ENCODE measurements at regions not wholly inside any gene's neighbourhood (a gene's known extent, or its start where the extent isn't known, plus 50 kb on each side); places are given as distances from the start of the nearest gene placed in this dataset.
"Not testable (repeated sequence)": the region's sequence is repeated elsewhere in the genome, so short reads cannot be mapped to it uniquely, and the experiment has no call there.

DNA sequence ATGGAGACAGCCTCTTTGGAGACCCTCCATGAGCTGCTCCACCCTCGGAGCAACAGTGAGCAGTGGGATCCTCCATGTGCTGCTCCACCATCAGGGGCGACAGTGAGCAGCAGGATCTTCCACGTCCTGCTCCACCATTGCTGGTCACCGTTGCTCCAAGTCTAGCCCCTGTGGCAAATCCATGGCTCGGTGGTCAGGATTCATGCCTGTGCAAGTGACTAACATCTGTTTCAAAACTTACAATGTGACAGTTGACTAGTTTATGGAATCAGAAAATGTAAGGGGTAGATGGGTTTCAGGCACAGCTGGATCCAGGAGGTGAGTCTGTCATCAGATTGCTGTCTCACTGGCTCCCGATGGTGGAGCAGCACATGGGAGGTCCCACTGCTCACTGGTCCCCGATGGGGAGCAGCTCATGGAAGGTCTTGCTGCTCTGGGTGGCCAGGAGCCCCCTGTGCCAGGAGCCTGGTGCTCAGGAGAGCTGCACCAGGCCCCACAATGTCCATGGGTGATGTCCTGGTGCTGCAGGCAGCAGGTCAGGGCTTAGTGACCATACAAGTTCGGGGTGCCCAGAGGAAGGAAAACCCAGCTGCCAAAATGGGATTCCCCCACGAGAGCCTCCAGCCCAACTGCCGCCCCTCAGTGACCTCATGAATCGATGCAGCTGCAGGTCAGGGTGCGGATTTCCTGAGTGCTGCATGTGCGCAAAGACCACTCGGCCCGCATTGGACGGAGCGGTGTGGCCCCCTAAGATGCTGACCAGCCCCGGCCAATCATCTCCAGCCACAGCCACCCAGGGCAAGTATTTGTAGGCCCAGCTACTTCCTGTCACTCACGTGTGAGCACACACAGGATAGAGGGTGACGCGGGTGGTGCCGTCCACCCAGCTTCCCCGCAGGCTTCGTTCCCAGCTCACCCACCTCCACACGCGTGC lies 116.5 kb upstream of the OTOS start:
- no peak for DNase-seq

DNA sequence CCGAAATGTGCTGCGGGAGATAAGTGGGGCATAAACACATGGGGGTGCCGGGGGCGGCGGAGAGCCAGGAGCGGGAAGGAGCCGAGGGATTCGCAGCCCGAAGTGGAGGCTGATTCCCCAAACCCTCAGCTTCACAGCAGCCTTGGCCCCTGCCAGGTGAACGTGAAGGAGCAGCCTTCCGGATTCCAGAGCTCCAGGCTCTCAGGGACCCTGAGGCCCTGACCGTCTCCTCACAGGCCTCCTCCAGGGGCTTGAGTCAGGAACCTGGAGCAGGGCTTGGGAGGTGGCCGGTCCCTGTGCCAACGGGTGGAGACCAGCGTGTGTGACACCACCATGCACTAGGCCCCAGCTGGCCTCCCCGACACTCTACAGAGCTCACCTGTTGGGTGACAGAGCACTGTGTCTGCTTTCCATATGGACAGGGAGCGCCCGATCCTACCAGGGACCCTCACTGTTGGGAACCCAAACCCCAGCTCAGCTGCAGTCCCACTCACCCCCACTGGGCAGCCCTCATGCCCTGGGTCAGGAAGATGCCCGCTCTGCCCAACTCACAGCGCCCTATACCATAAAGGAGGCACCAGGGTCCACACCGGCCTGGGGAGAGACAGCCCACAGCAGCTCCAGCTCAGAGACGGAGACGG lies 117.6 kb upstream of the OTOS start:
- no peak for DNase-seq

DNA sequence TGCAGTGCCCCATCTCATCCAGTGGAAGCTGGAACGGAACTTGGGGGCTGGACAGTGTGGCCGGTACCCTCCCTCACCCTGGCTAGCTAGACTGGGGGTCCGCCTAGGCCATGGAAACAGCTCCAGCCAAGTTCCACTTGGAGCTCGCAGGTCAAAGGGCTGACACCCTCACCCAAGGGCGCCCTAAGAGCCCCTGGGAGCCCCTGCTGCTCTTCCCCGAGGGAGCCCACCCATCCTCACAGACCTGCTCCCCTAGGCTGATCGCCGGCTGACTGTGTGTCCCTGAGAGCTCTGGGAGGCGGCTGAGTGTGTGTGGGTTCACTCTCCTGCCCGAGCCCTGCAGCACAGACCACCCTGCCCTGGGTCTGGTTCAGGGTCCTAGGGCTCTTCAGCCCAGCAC lies 118.2 kb upstream of the OTOS start:
- DNase-seq = no peak

DNA sequence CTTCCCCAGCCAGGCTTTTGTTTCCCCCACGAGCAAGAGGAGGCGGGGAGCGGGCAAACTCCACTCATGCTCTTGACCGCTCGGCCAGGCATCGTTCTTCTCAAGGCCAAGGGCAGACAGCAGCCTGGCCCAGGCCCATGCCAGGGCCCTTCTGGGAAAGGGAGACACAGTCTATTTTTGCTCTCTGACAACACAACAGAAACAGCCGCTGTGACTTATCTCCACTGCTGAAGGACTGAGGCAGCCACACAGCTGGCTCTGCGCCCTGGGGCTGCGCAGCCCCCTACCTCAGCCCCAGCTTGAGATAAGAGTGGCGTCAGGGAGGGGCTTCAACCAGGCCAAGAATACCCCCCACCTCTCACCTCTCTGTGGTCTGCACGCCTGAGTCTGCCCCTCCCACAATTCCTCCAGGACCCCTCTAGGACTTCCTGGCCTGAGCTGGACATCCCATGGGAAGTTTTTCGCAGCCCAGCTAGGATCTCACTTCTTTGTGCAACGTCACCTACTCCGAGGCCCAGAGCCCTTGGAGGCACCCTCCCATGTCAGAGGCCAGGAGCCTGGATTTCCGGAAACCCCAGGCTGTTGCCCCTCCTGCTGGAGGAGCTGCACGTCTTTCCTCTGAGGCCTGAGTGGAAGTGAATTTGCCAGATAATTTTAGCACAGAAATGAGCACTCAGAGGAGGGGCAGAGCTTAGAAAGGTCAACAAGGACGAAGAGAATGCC lies 118.9 kb upstream of the OTOS start:
- DNase-seq = no peak

DNA sequence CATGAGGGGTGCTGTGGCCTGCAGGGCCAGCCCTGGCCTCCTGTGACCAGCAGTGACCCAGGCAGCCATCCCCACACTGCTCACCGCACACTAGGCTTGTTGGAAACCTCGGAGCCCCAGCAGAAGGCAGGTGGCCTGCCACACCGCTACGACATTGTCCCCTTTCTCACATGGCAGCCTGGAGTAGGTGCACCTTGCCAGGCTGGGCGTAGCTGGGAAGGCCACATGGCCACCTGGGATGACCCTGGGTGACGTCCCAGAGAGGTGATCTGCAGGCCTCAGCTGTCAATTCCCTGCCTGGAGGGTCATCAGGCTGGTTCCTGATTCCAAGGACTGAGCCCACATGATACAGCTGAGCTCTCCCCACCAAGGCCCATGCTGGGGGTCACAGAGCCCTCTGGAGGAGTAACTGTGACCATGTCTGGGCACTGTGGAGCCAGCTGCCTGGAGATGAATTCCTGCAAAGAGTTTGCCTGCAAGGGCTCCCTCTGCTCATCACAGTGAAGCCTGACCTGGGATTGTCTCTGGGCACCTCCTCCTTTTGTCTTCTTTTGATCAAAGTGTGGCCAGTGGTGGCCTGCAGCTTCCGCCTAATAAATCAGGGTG lies 119.6 kb upstream of the OTOS start:
- DNase-seq = no peak

DNA sequence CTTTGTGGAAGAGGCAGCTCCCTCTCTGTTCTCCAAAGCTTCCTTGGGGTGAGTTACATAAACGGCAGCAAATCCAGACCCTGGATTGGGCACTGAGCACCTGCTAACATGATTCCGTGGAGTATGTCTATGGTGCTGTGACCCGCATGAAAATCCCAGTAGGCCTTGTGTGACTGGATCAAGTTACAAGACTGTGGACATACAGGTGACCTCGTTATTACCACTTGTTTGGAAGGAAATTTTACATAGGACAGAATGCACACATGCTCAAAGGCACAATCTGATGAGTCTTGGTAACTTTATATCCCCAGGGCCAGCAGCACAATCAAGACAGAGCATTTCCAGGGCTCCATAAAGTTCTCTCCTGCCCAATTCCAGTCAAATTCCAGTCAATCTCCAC lies 120.2 kb upstream of the OTOS start:
- no peak for DNase-seq

DNA sequence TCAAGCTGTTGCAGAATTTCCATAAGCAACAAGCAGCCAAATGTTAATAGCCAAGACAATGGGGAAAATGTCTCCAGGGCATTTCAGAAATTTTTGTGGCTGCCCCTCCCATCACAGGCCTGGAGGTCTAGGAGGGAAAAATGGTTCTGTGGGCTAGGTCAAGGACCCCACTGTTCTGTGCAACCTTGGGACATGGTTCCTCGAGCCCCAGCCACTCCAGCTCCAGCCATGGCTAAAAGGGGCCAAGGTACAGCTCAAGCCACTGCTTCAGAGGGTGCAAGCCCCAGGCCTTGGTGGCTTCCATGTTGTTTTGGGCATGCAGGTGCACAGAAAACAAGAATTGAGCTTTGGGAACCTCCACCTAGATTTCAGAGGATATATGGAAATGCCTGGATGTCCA lies 122.1 kb upstream of the OTOS start:
- not testable (repeated sequence) for DNase-seq

DNA sequence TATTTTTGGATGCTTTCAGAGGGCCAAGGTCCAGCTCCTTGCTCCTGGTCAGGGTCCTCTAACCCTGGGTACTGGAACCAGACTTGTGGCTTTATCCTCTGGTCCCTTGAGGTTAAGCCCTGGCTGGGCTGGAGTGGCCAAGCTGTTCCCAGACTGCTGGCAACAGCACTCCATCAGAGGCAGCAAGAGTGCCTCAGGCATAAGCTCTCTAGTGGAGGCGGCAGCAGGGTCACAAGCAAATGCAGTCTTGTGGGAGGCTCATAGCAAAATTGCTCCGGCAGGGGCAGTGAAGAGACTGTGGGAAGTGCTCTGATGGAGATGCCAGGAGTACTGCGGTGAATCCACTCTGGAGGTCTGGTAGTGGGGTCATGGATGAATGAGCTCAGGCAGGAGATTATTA lies 128.9 kb upstream of the OTOS start:
- no peak for DNase-seq

DNA sequence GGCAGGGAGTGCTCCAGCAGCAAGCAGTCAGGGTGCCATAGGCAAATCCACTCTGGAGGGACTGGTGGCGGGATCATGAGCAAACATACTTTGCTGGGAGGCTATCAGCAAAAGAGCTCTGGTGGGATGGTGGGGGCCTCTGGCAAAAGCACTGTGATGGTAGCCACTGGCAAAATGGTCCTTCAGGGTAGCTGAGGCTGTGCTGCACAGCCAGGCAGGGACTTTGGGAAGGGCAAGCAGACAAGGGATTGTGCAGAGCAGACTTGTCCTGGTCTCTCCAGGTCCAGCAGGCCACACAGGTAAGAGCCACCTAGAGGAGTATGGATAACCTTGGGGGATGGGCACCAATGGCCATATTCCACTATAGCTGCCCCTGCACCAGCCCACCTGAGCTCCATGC lies 129.4 kb upstream of the OTOS start:
- no peak for DNase-seq

DNA sequence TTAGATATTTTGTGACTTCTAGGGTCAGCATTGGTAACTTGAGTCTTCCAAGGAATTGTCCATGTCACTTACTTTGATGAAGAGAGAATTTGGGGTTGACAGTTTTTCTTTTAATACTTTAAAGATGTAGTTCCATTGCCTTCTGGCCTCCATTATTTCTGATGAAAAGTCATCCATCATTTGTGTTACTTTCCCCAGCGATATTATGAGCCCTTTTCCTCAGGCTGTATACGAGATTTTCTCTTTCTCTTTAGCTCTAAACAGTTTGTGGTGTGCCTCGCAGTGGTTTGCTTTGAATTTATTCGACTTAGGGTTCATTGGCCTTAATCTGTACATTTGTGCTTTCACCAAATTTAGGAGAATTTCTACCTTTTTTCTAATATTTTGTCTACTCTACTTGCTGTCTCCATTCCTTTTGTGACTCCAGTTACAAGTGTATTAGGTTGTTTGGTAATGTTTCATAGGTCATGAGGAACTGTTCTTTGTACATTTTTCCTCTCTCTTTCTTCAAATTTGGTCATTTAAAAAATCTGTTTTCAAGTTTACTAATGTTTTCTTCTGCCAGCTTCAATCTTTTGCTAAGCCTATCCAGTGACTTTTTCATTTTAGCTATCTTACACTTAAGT lies 131.4 kb upstream of the OTOS start:
- DNase-seq = no peak

DNA sequence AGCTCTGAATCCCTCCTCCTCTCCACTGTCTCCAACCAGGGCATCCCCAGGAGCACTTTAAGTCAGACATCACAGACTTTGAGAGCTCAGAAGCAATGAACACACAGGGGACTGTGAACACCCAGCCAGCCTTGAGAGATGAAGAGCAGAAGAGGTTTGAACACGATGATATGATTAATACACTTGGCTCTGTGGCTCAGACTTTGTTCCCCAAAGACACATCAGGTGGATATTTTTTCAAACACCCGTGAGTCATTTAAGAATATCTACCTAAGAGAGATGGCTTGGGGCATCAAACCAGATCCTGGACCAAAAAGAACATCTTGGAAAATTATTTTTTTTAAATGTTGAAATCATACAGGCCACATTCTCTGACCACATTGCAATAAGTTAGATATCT lies 134.9 kb upstream of the OTOS start:
- DNase-seq = no peak

DNA sequence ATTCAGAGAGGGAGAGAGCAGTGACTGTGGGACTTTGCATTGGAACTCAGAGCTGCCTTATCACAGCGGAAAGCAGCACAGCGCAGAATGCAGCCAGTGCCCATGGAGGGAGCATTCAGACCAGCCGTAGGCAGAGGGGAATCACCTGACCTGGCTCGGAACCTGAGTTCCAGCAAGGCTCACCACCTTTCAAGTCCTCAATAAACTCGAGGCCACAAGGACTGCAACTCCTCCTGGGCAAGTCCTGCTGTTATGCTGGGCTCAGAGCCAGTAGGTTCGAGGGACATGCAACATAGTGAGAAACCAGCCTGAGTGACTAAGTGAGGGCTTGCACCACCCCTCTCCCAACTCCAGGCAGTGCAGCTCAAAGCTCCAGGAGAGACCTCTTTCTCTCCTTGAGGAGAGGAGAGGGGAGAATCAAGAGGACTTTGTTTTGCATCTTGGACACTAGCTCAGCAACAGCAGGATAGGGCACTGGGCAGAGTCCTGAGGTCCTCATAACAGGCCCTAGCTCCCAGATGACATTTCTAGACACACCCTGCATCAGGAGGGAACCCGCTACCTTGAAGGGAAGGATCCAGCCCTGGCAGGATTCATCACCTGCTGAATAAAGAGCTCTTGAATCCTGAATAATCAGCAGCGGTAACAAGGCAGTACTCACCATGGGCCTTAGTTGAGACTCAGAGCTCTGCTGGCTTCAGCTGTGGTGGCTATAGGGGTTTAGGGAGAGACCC lies 136.8 kb upstream of the OTOS start:
- no peak for DNase-seq

DNA sequence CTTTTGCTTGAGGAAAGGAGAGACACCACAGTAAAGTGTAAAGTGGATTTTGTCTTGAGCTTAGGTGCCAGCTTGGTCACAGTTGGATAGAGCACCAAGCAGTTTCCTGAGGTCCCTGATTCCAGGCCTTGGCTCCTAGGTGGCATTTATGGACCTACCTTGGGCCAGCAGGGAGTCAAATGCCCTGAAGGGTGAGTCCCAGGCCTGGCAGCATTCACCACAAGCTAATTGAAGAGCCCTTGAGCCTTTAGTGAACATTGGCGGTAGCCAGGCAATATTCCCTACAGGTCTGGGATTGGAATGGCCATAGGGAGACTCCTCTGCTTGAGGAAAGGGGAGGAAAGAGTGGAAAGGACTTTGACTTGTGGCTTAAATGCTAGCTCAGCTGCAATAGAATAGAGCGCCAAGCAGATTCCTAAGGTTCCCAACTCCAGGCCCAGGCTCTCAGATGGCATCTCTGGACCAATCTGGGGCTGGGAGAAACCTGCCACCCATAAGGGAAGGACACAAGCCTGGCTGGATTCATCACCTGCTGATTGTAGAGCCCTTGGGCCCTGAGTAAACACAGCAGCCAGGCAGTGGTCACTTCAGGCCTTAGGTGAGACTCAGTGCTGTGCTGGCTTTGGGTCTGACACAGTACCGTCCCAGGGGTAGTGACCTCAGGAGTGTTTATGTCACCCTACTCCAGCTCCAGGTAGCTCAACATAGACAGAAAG lies 137.5 kb upstream of the OTOS start:
- no peak for DNase-seq

DNA sequence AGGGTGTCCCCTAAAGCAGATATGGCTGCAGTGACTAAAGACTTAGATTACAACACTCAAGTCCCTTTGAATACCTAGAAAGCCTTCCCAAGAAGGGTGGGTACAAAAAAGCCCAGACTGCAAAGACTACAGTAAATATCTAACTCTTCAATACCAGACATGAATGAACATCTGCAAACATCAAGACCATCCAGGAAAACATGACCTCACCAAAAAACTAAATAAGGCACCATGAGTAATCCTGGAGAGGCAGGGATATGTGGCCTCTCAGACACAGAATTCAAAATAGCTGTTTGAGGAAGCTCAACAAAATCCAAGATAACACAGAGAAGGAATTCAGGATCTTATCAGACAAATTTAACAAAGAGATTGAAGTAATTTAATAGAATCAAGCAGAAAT lies 138.2 kb upstream of the OTOS start:
- DNase-seq = no peak

DNA sequence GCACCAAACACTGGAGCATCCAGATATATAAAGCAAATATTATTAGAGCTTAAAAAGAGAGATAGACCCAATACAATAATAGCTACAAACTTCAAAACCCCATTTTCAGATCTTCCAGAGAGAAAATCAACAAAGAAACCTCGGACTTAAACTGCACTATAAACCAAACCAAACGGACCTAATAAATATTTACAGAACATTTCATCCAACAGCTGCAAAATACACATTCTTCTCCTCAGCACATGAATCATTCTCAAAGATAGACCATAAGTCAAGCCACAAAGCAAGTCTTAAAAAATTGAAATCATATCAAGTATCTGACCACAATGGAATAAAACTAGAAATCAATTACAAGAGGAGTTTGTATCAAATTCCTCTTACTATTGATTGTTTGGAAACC lies 140.2 kb upstream of the OTOS start:
- no peak for DNase-seq

DNA sequence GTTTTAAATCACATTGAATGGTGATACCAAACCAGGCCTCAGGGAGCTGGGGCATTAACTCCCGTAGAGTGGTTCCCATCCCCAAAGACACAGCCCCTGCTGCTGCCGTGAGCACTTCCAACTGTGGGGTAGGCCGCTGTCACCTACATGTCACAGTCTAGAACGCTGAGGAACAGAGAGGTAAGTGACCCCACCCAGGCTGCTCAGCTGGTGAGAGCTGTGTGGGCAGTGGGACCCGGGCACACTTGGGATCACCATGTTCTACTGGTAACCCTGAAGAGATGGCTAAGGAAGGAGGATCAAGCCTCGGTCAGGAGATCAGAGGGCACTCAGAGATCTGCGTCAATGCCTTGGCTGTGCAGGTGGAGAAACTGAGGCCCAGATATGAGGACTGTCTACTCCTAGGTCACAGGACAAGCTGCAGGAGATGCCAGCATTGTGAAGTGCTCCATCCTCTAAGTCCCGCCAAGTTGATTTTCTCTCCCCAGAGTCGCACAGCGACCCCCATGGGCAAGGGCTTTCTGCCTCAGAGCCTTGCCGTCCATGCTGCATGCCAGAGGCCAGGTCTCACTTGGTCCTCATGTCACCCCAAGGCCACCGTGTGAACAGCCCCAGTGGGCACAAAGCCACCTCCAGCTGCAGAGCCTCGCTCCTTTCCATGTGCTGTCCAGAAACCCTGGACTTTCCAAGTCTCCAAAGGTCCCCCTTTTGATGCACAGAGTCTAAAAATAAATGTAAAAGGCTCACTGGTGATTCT lies 144.2 kb upstream of the OTOS start:
- no peak for DNase-seq

DNA sequence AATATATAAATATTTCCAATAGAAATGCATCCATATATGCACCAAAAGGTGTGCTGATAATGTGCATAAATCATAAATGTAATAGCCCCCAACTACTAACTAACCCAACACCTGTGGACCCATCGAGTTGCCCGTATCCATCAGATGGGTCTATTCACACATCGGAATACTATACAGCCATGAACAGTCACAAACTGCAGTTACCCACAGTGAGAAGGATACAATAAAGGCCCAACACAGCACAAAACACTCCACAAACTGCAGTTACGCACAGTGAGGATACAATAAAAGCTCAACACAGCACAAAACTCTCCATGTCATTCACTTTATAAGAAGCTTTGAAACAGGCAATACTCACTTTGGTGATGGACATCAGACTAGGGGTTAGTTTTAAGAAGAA lies 145.3 kb upstream of the OTOS start:
- DNase-seq = no peak

DNA sequence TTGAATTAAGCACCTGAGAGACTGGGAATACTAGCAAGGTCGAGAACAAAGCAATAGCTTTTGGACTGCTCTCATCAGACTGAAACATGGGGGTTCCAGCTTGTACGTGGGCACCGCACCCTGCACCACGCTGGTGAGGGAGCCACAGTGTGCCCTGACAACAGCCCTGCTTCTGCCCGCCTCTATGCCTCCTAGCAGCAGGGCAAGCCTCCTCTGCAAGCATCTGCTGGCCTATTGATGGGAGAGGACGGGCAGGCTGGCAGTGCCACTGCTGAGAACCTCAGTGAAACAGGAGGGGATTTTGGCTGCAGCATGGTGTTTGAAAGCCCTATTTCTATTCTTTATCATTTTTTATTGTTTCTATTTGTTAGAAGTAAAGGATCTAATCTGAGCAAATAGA lies 146.1 kb upstream of the OTOS start:
- no peak for DNase-seq

DNA sequence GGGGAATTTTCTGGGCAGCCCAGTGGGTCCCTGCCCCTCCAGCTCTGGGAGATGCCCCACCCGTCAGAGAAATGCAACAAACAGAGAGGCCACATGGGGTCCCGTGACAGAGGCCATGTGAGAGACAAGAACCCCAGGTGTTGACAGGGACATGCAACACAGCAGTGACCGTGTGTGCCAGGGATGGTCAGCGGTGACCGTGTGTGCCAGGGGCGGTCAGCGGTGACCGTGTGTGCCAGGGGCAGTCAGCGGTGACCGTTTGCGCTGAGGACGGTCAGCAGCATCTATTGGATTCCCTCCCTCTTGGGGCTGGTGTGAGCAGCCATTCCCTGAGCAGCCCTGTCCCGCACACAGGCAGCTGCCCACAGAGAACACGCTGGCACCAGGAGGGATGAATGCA lies 146.6 kb upstream of the OTOS start:
- no peak for DNase-seq

DNA sequence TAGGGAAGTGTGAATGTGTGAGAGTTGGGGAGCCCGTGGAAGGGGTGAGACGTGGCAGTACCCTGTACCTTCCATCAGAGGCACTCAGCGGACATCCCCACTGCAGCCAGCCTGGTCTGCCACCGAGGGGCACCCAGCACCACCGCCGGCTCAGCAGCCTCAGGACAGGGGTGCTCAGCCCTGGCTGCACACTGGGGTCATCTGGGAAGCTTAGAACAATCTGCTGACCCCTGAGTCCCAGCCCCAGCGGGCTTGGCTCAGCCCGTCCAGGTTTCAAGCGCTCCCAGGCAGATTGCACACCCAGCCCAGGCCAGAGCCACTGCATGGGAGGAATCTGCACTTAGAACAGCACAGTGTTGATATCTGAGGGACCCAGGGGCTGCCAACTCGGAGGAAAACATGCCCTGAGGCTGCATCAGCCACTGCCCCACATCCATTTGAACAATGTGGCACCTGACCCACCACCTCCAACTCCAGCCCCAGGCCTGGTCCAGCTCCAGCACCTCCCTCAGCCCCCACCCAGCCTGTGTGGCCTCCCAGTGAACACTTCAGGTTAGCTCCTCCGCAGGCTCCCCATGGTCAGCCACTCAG lies 147.1 kb upstream of the OTOS start:
- DNase-seq = no peak
